NCI-H510A treated with DMSO at 0.1 percent for 48 hours (cell line): ENCODE measurements at regions not wholly inside any gene's neighbourhood (a gene's known extent, or its start where the extent isn't known, plus 50 kb on each side); places are given as distances from the start of the nearest gene placed in this dataset.
"Not testable (repeated sequence)": the region's sequence is repeated elsewhere in the genome, so short reads cannot be mapped to it uniquely, and the experiment has no call there.

Experiments used
- DNase-seq: peaks from one replicate; lab custom pipeline; 2025; lab: John Stamatoyannopoulos, UW

GRCh38 chr6:109255087-109255486 is 127.2 kb downstream of the CD164 start:
- no peak for DNase-seq

- DNase-seq = no peak
Observed at GRCh38 chr6:109253366-109253765, 128.9 kb downstream of the CD164 start.

GRCh38 chr6:109252261-109253041 is 129.8 kb downstream of the CD164 start:
- no peak for DNase-seq

GRCh38 chr6:109251839-109252238 is 130.4 kb downstream of the CD164 start:
- DNase-seq = no peak

- not testable (repeated sequence) for DNase-seq
Observed at GRCh38 chr6:109250544-109251156, 131.6 kb downstream of the CD164 start.

- no peak for DNase-seq
Observed at GRCh38 chr6:109243863-109244825, 138.1 kb downstream of the CD164 start.

- DNase-seq = no peak
Observed at GRCh38 chr6:109242925-109243324, 139.3 kb downstream of the CD164 start.

- DNase-seq = no peak
Observed at GRCh38 chr6:109242029-109242428, 140.2 kb downstream of the CD164 start.

GRCh38 chr6:109241199-109241598 is 141.1 kb downstream of the CD164 start:
- no peak for DNase-seq

GRCh38 chr6:109240370-109241084 is 141.7 kb downstream of the CD164 start:
- no peak for DNase-seq

GRCh38 chr6:109239651-109240321 is 142.5 kb downstream of the CD164 start:
- DNase-seq = no peak

GRCh38 chr6:109239160-109239559 is 143.1 kb downstream of the CD164 start:
- no peak for DNase-seq

GRCh38 chr6:109238396-109238795 is 143.1 kb downstream of the CEP57L1 start:
- no peak for DNase-seq

- no peak for DNase-seq
Observed at GRCh38 chr6:109237986-109238329, 142.7 kb downstream of the CEP57L1 start.

GRCh38 chr6:109237077-109237985 is 142.0 kb downstream of the CEP57L1 start:
- no peak for DNase-seq

GRCh38 chr6:109236115-109237076 is 141.1 kb downstream of the CEP57L1 start:
- peak; percentile 24 for DNase-seq

- DNase-seq = no peak
Observed at GRCh38 chr6:109235481-109236038, 140.3 kb downstream of the CEP57L1 start.

GRCh38 chr6:109230453-109230852 is 135.1 kb downstream of the CEP57L1 start:
- DNase-seq = no peak

GRCh38 chr6:109229536-109229935 is 134.2 kb downstream of the CEP57L1 start:
- DNase-seq = no peak
